ENCODE measurements at regions not wholly inside any gene's neighbourhood (a gene's known extent, or its start where the extent isn't known, plus 50 kb on each side); places are given as distances from the start of the nearest gene placed in this dataset.
"Not testable (repeated sequence)": the region's sequence is repeated elsewhere in the genome, so short reads cannot be mapped to it uniquely, and the experiment has no call there.

- TF ChIP-seq POLR2A, POLR2AphosphoS5, CTCF, EP300 (IDR thresholded peaks at IDR 0.05): not testable (repeated sequence)
Observed at GRCh38 chrY:26670881-26671879, 1049.3 kb downstream of the CDY1 start.

All from stomach (tissue), 4 donors.